ENCODE measurements at regions not wholly inside any gene's neighbourhood (a gene's known extent, or its start where the extent isn't known, plus 50 kb on each side); places are given as distances from the start of the nearest gene placed in this dataset.

GRCh38 chr1:115922801-115923200 is 53.5 kb upstream of the SLC22A15 start:
- TF ChIP-seq MAX (IDR thresholded peaks at IDR 0.05; ENCODE audit: low read depth, low read length) (no peak), CTCF (IDR thresholded peaks at IDR 0.05; ENCODE audit: low read depth, low read length) (no peak)

Data from NB4 (cell line).